HepG2 (cell line): ENCODE measurements at regions not wholly inside any gene's neighbourhood (a gene's known extent, or its start where the extent isn't known, plus 50 kb on each side); places are given as distances from the start of the nearest gene placed in this dataset.

Experiments
- ATAC-seq: fragments of 200-7000 bp; cut with Tn5 transposase; 3 replicates; pipeline ENCODE4 v1.9.1; 2020; ENCODE audit warnings: mild to moderate bottlenecking, moderate library complexity
- BruUV-seq: library from RNA; stranded (reverse); fragments of 400-500 nt; replicated peaks from 2 replicates; lab custom pipeline; 2021; lab: Mats Ljungman, UMichigan
- CTCF ChIA-PET: fragments of 300-600 bp; formaldehyde crosslinking; extraction: SDS; loops from one replicate; lab custom pipeline; 2021; ENCODE audit warnings: low total read pairs, inconsistent platforms, low intra/inter-chr PET ratio; lab: Yijun Ruan, JAX
- POLR2A ChIA-PET: fragments of 350-600 bp; sonication (Branson Sonifier 250); formaldehyde crosslinking; loops from one replicate; lab custom pipeline; 2020; ENCODE audit warnings: antibody characterized with exemption, inconsistent platforms; lab: Yijun Ruan, JAX
- DNase-seq: peaks from one replicate; pipeline ENCODE4 v3.0.0-alpha.2; 2015; ENCODE audit warnings: low spot score
- FAIRE-seq: peaks from 3 replicates; lab custom pipeline; 2011; peaks lifted over from hg19 to GRCh38; lab: Jason Lieb, UNC
- H2AFZ ChIP-seq: one replicate; pipeline ENCODE4 v1.6.1; 2011; ENCODE audit warnings: low read length, inconsistent platforms
- H3K27ac ChIP-seq: fragments of 300-600 bp; 3 replicates; pipeline ENCODE4 v1.8.0; 2011; ENCODE audit warnings: mixed run types, mild to moderate bottlenecking, mixed read lengths, low read length, inconsistent platforms; ENCODE audit not compliant: insufficient read depth; ENCODE audit errors: extremely low read length
- H3K27me3 ChIP-seq, 2 experiments: fragments of 200-600 bp in 1 of 2; 2 replicates in 1 of 2; 3 replicates in 1 of 2; pipeline versions ENCODE4 v1.6.0 to v1.8.0; 2011; ENCODE audit warnings: low read length in 2 of 2, mild to moderate bottlenecking in 2 of 2, moderate library complexity in 2 of 2, inconsistent platforms in 1 of 2; ENCODE audit not compliant: insufficient read depth in 2 of 2, control insufficient read depth in 1 of 2
- H3K36me3 ChIP-seq, 2 experiments: fragments of 200-600 bp in 1 of 2; replicated peaks in 1 of 2; 2 replicates in 1 of 2; 3 replicates in 1 of 2; pipeline versions ENCODE4 v1.5.1 to v1.8.0; 2011; ENCODE audit warnings: low read length in 2 of 2, inconsistent platforms in 1 of 2; ENCODE audit not compliant: insufficient read depth in 2 of 2, control insufficient read depth in 1 of 2
- H3K4me1 ChIP-seq: 2 replicates; pipeline ENCODE4 v1.5.1; 2012; ENCODE audit warnings: low read length, inconsistent platforms; ENCODE audit not compliant: insufficient read depth
- H3K4me2 ChIP-seq: 2 replicates; pipeline ENCODE4 v1.6.0; 2011; ENCODE audit warnings: low read depth, low read length, inconsistent platforms
- H3K4me3 ChIP-seq, 3 experiments: fragments of 200-600 bp in 1 of 3; sonication (generic), shearing (Covaris generic) in 1 of 3; replicated peaks in 1 of 3; 2 replicates each; pipeline ENCODE4 v1.5.1; 2011 to 2016; ENCODE audit warnings: low read length in 3 of 3, inconsistent platforms in 2 of 3, low read depth in 2 of 3, mild to moderate bottlenecking in 2 of 3, control low read depth in 1 of 3, mixed read lengths in 1 of 3; ENCODE audit not compliant: insufficient read depth in 1 of 3
- H3K79me2 ChIP-seq: one replicate; pipeline ENCODE4 v1.6.1; 2011; ENCODE audit warnings: low read length, inconsistent platforms; ENCODE audit not compliant: insufficient read depth
- H3K9ac ChIP-seq: 2 replicates; pipeline ENCODE4 v1.6.0; 2011; ENCODE audit warnings: mild to moderate bottlenecking, low read depth, low read length, inconsistent platforms; ENCODE audit not compliant: insufficient read depth
- H3K9me3 ChIP-seq: 2 replicates; pipeline ENCODE4 v1.5.1; 2012; ENCODE audit warnings: mild to moderate bottlenecking, low read length
- H4K20me1 ChIP-seq: 2 replicates; pipeline ENCODE4 v1.6.0; 2011; ENCODE audit warnings: inconsistent platforms, mild to moderate bottlenecking, low read length, moderate library complexity; ENCODE audit not compliant: insufficient read depth
- CENPT ChIP-seq: sonication (generic); formaldehyde crosslinking; IDR thresholded peaks from 2 replicates; pipeline ENCODE4 v1.8.0; 2022; ENCODE audit warnings: low read depth, mild to moderate bottlenecking, moderate library complexity, missing genetic modification reagents
- EED ChIP-seq: sonication (generic); formaldehyde crosslinking; IDR thresholded peaks from 2 replicates; pipeline ENCODE4 v1.5.0; 2020; ENCODE audit warnings: mild to moderate bottlenecking, missing genetic modification reagents
- FIP1L1 ChIP-seq: fragments of 200-400 bp; formaldehyde crosslinking; IDR thresholded peaks from 2 replicates; pipeline ENCODE4 v1.6.1; 2018; ENCODE audit warnings: low read depth, mild to moderate bottlenecking, low read length, moderate library complexity, borderline replicate concordance; ENCODE audit not compliant: insufficient read depth
- HOXA7 ChIP-seq: sonication (generic); formaldehyde crosslinking; IDR thresholded peaks from 2 replicates; pipeline ENCODE4 v1.8.1; 2022; ENCODE audit warnings: mild to moderate bottlenecking, missing genetic modification reagents, moderate library complexity
- RAD51 ChIP-seq: fragments of 450-650 bp; IDR thresholded peaks from 2 replicates; pipeline ENCODE4 v1.6.1; 2016; ENCODE audit warnings: borderline replicate concordance
- SAP130 ChIP-seq: IDR thresholded peaks from 2 replicates; pipeline ENCODE4 v1.6.1; 2016; ENCODE audit warnings: low read depth
- SETDB1 ChIP-seq: sonication (generic); formaldehyde crosslinking; IDR thresholded peaks from 2 replicates; pipeline ENCODE4 v1.5.1; 2020; ENCODE audit warnings: missing genetic modification reagents, mild to moderate bottlenecking, borderline replicate concordance
- TAF15 ChIP-seq: fragments of 200-400 bp; formaldehyde crosslinking; IDR thresholded peaks from one replicate; pipeline ENCODE4 v1.6.1; 2018; ENCODE audit warnings: mild to moderate bottlenecking, low read depth, low read length; ENCODE audit not compliant: poor library complexity, severe bottlenecking
- THAP11 ChIP-seq: IDR thresholded peaks from 2 replicates; pipeline ENCODE4 v1.6.1; 2016; ENCODE audit warnings: missing biosample characterization, missing genetic modification reagents
- ZBTB21 ChIP-seq: sonication (generic); formaldehyde crosslinking; IDR thresholded peaks from 2 replicates; pipeline ENCODE4 v1.4.0; 2020; ENCODE audit warnings: missing genetic modification reagents
- ZFX ChIP-seq: sonication (generic); formaldehyde crosslinking; IDR thresholded peaks from 2 replicates; pipeline ENCODE4 v1.4.0; 2020; ENCODE audit warnings: mild to moderate bottlenecking, low read depth, missing genetic modification reagents, moderate library complexity
- ZNF138 ChIP-seq: sonication (generic); formaldehyde crosslinking; IDR thresholded peaks from 2 replicates; pipeline ENCODE4 v1.5.0; 2020; ENCODE audit warnings: mild to moderate bottlenecking, low read depth, missing genetic modification reagents
- ZNF460 ChIP-seq: sonication (generic); formaldehyde crosslinking; IDR thresholded peaks from 2 replicates; pipeline ENCODE4 v1.5.1; 2020; ENCODE audit warnings: missing genetic modification reagents, mild to moderate bottlenecking, borderline replicate concordance
- in situ Hi-C: cut with HindIII; loops from 2 replicates; pipeline ENCODE4 v1.10.0; 2017; ENCODE audit warnings: low pct_unique_long_range_greater_than_20kb; ENCODE audit not compliant: extremely low pct_ligation_motif_present
- intact Hi-C: fragments of 100-400 bp; cut with micrococcal nuclease; formaldehyde crosslinking; loops from one replicate; pipeline ENCODE4 v1.10.0; 2022; ENCODE audit not compliant: unreplicated experiment
- TF ChIP-seq, protein P1 (sequence below): IDR thresholded peaks from 2 replicates; pipeline ENCODE4 v1.6.1; 2016; ENCODE audit warnings: missing biosample characterization, missing genetic modification reagents, low read depth
- TF ChIP-seq, protein P2 (sequence below): sonication (generic); formaldehyde crosslinking; IDR thresholded peaks from 2 replicates; pipeline ENCODE4 v1.5.0; 2020; ENCODE audit warnings: missing genetic modification reagents
- TF ChIP-seq, protein P3 (sequence below): sonication (generic); formaldehyde crosslinking; IDR thresholded peaks from 2 replicates; pipeline ENCODE4 v1.5.1; 2020; ENCODE audit warnings: mild to moderate bottlenecking, missing genetic modification reagents, borderline replicate concordance
- TF ChIP-seq, protein P4 (sequence below): sonication (generic); formaldehyde crosslinking; IDR thresholded peaks from 2 replicates; pipeline ENCODE4 v1.4.0; 2020; ENCODE audit warnings: missing genetic modification reagents, mild to moderate bottlenecking, borderline replicate concordance

DNA sequence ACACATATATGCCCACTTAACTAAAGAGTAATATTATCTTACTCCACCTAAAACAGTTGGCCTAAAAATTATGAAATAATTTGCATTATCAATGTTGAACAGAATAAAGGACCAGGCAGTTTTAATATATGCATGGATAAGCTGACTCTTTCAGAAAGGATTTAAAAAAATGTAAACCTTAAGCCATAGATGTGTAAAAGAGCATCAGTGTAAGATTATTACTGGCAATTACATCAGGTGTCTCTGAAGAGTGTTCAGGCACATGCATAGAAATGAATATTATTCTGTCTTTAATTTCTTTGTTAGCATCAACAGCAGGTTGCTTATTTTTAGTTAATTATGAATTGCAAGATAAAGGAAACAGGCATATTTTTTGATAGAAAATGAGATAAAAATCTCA, 1353.8 kb downstream of the C4orf33 start:
- Histone ChIP-seq H3K9me3 (no peaks in the 10 kb centered on the region; the same call in none of the 2 replicates), H2AFZ (no peak overlapping the region), H3K9ac (no peak overlapping the region), H3K27ac (no peak overlapping the region), H3K4me3 (no peak overlapping the region), H4K20me1 (no peaks in the 10 kb centered on the region), H3K79me2 (no peaks in the 10 kb centered on the region), H3K36me3 (no peaks in the 10 kb centered on the region), H3K4me2 (no peak overlapping the region), H3K4me1 (no peaks in the 10 kb centered on the region), H3K27me3 (no peaks in the 10 kb centered on the region)
- TF ChIP-seq RAD51 (no peak), ZNF138 (CRISPR knock-in tag) (no peak), SETDB1 (CRISPR knock-in tag) (no peak), FIP1L1 (no peak), THAP11 (CRISPR knock-in tag) (no peak), CENPT (no peak), ZBTB21 (CRISPR knock-in tag) (no peak), ZFX (CRISPR knock-in tag) (no peak), SAP130 (CRISPR knock-in tag) (no peak), HOXA7 (CRISPR knock-in tag) (no peak), TAF15 (no peak), ZNF460 (CRISPR knock-in tag) (no peak), EED (CRISPR knock-in tag) (no peak)
- TF ChIP-seq, protein P1, sequence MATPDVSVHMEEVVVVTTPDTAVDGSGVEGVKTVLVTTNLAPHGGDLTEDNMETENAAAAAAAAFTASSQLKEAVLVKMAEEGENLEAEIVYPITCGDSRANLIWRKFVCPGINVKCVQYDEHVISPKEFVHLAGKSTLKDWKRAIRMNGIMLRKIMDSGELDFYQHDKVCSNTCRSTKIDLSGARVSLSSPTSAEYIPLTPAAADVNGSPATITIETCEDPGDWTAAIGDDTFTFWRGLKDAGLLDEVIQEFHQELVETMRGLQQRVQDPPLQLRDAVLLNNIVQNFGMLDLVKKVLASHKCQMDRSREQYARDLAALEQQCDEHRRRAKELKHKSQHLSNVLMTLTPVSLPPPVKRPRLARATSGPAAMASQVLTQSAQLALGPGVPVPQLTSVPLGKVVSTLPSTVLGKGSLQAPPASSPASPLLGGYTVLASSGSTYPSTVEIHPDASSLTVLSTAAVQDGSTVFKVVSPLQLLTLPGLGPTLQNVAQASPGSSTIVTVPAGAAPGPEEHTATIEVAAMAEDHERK (CRISPR knock-in tag) = no peak
- TF ChIP-seq, protein P2, sequence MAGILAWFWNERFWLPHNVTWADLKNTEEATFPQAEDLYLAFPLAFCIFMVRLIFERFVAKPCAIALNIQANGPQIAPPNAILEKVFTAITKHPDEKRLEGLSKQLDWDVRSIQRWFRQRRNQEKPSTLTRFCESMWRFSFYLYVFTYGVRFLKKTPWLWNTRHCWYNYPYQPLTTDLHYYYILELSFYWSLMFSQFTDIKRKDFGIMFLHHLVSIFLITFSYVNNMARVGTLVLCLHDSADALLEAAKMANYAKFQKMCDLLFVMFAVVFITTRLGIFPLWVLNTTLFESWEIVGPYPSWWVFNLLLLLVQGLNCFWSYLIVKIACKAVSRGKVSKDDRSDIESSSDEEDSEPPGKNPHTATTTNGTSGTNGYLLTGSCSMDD (CRISPR knock-in tag) = no peak
- TF ChIP-seq, protein P3, sequence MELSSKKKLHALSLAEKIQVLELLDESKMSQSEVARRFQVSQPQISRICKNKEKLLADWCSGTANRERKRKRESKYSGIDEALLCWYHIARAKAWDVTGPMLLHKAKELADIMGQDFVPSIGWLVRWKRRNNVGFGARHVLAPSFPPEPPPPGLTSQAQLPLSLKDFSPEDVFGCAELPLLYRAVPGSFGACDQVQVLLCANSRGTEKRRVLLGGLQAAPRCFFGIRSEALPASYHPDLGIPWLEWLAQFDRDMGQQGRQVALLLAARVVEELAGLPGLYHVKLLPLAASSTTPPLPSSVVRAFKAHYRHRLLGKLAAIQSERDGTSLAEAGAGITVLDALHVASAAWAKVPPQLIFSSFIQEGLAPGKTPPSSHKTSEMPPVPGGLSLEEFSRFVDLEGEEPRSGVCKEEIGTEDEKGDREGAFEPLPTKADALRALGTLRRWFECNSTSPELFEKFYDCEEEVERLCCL = no peak
- TF ChIP-seq, protein P4, sequence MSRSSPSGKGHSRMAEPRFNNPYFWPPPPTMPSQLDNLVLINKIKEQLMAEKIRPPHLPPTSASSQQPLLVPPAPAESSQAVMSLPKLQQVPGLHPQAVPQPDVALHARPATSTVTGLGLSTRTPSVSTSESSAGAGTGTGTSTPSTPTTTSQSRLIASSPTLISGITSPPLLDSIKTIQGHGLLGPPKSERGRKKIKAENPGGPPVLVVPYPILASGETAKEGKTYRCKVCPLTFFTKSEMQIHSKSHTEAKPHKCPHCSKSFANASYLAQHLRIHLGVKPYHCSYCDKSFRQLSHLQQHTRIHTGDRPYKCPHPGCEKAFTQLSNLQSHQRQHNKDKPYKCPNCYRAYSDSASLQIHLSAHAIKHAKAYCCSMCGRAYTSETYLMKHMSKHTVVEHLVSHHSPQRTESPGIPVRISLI = no peak
- CTCF ChIA-PET = no interaction called here
- no TSS peak for BruUV-seq
- no peak for DNase-seq
- ATAC-seq = no peak
- no peak for FAIRE-seq
- in situ Hi-C loops (no loop called here), intact Hi-C loops (no loop called here)
- POLR2A ChIA-PET = no interaction called here
